HepG2 (cell line): ENCODE measurements at regions not wholly inside any gene's neighbourhood (a gene's known extent, or its start where the extent isn't known, plus 50 kb on each side); places are given as distances from the start of the nearest gene placed in this dataset.
A peak's percentile ranks its signal among the peaks of the same experiment; 100 is the strongest.

Experiments used
- GATAD2A ChIP-seq: IDR thresholded peaks from 2 replicates; pipeline ENCODE4 v1.6.1; 2016
- MED1 ChIP-seq: sonication (generic); formaldehyde crosslinking; IDR thresholded peaks from 2 replicates; pipeline ENCODE4 v1.4.0; 2020; ENCODE audit warnings: missing genetic modification reagents
- NFIB ChIP-seq: sonication (generic); formaldehyde crosslinking; IDR thresholded peaks from 2 replicates; pipeline ENCODE4 v1.9.0; 2021; ENCODE audit warnings: missing genetic modification reagents, mild to moderate bottlenecking, borderline replicate concordance
- RXRB ChIP-seq: IDR thresholded peaks from 2 replicates; pipeline ENCODE4 v1.6.1; 2016; ENCODE audit warnings: borderline replicate concordance, missing genetic modification reagents, missing compliant biosample characterization
- SOX13 ChIP-seq, 3 experiments: fragments of 450-650 bp in 1 of 3; sonication (generic) in 1 of 3; formaldehyde crosslinking in 1 of 3; IDR thresholded peaks in 2 of 3; conservative IDR thresholded peaks in 1 of 3; 2 replicates each; pipeline versions ENCODE4 v1.5.0 to v1.6.1; 2016 to 2020; ENCODE audit warnings: antibody characterized with exemption in 1 of 3, mild to moderate bottlenecking in 1 of 3, missing compliant biosample characterization in 1 of 3, missing genetic modification reagents in 1 of 3, moderate library complexity in 1 of 3
- SOX6 ChIP-seq, 2 experiments: fragments of 450-650 bp in 1 of 2; sonication (generic) in 1 of 2; formaldehyde crosslinking in 1 of 2; IDR thresholded peaks; 2 replicates each; pipeline versions ENCODE4 v1.4.0 to v1.6.1; 2017 to 2020; ENCODE audit warnings: antibody characterized with exemption in 1 of 2, mild to moderate bottlenecking in 1 of 2, missing genetic modification reagents in 1 of 2
- SRSF9 ChIP-seq: fragments of 200-400 bp; formaldehyde crosslinking; IDR thresholded peaks from 2 replicates; pipeline ENCODE4 v1.6.1; 2018; ENCODE audit warnings: borderline replicate concordance, mild to moderate bottlenecking, low read depth, low read length; ENCODE audit not compliant: insufficient read depth, poor library complexity, severe bottlenecking
- STAT5B ChIP-seq: sonication (generic); formaldehyde crosslinking; IDR thresholded peaks from 2 replicates; pipeline ENCODE4 v1.4.0; 2020; ENCODE audit warnings: missing genetic modification reagents
- ZNF7 ChIP-seq: IDR thresholded peaks from 2 replicates; pipeline ENCODE4 v1.6.1; 2016; ENCODE audit warnings: missing biosample characterization, missing genetic modification reagents
- TF ChIP-seq, protein P1 (sequence below): sonication (generic); formaldehyde crosslinking; IDR thresholded peaks from 2 replicates; pipeline ENCODE4 v1.4.0; 2020; ENCODE audit warnings: missing genetic modification reagents, mild to moderate bottlenecking, borderline replicate concordance
- TF ChIP-seq, protein P2 (sequence below): sonication (generic); formaldehyde crosslinking; IDR thresholded peaks from 2 replicates; pipeline ENCODE4 v1.8.1; 2023; ENCODE audit warnings: mild to moderate bottlenecking, moderate library complexity, missing genetic modification reagents
- TF ChIP-seq, protein P3 (sequence below): sonication (generic); formaldehyde crosslinking; IDR thresholded peaks from 2 replicates; pipeline ENCODE4 v1.4.0; 2020; ENCODE audit warnings: missing genetic modification reagents, borderline replicate concordance
- TF ChIP-seq, protein P4 (sequence below): sonication (generic); formaldehyde crosslinking; IDR thresholded peaks from 2 replicates; pipeline ENCODE4 v1.5.0; 2020; ENCODE audit warnings: mild to moderate bottlenecking, missing genetic modification reagents, moderate library complexity
- TF ChIP-seq, protein P5 (sequence below): IDR thresholded peaks from 2 replicates; pipeline ENCODE4 v1.4.0; 2020; ENCODE audit warnings: mild to moderate bottlenecking, missing genetic modification reagents

DNA sequence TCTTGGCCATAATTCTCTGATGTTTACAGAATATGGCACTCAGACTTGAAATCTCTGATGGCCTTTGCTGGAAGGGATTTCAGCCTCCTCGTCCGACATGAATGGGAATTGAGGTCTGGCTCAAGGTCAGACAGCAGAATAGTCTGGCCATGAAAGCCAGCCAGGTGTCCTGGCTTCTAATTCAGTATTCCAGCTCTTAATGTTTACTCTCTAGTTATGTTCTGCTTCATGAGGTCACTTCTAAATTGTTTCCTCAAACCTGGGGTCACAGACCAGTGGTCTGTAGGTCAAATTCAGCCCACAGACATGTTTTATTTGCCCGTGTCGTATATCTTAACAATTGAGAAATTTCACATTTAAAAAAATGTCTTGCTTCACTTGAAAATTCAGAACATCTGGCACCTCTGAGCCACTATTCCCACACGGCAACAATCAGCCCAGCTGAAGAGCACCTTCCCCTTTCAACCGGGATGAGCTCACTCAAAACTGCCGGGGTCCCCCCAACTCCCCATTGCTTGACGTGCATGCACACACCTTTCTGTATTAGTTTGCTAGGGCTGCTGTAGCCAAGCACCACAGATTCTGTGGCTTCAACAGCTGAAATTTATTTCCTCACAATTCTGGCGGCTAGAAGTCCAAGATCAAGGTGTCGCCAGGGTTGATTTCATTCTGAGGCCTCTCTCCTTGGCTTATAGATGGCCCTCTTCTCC lies 243.5 kb downstream of the ENC1 start (continued):
- TF ChIP-seq, protein P1, sequence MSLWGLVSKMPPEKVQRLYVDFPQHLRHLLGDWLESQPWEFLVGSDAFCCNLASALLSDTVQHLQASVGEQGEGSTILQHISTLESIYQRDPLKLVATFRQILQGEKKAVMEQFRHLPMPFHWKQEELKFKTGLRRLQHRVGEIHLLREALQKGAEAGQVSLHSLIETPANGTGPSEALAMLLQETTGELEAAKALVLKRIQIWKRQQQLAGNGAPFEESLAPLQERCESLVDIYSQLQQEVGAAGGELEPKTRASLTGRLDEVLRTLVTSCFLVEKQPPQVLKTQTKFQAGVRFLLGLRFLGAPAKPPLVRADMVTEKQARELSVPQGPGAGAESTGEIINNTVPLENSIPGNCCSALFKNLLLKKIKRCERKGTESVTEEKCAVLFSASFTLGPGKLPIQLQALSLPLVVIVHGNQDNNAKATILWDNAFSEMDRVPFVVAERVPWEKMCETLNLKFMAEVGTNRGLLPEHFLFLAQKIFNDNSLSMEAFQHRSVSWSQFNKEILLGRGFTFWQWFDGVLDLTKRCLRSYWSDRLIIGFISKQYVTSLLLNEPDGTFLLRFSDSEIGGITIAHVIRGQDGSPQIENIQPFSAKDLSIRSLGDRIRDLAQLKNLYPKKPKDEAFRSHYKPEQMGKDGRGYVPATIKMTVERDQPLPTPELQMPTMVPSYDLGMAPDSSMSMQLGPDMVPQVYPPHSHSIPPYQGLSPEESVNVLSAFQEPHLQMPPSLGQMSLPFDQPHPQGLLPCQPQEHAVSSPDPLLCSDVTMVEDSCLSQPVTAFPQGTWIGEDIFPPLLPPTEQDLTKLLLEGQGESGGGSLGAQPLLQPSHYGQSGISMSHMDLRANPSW (CRISPR knock-in tag): no peak
- TF ChIP-seq STAT5B (no peak), SOX13 (IDR thresholded peaks at IDR 0.05) (no peak), SOX13 (CRISPR knock-in tag; conservative IDR thresholded peaks at IDR 0.05 in 1 of 2, IDR thresholded peaks at IDR 0.05 in 1 of 2) (peak in 1 of 2 experiments; percentile 52; a peak in 1 of 4 replicates), GATAD2A (CRISPR knock-in tag) (peak; percentile 41; the same call in 1 of the 2 replicates), SRSF9 (no peak), ZNF7 (CRISPR knock-in tag) (no peak), NFIB (no peak), RXRB (CRISPR knock-in tag) (peak; percentile 51; the same call in 1 of the 2 replicates), MED1 (CRISPR knock-in tag) (peak; percentile 21; the same call in 1 of the 2 replicates), SOX6 (IDR thresholded peaks at IDR 0.05) (no peak), SOX6 (CRISPR knock-in tag; IDR thresholded peaks at IDR 0.05) (peak; percentile 16; the same call in 1 of the 2 replicates)
- TF ChIP-seq, protein P2, sequence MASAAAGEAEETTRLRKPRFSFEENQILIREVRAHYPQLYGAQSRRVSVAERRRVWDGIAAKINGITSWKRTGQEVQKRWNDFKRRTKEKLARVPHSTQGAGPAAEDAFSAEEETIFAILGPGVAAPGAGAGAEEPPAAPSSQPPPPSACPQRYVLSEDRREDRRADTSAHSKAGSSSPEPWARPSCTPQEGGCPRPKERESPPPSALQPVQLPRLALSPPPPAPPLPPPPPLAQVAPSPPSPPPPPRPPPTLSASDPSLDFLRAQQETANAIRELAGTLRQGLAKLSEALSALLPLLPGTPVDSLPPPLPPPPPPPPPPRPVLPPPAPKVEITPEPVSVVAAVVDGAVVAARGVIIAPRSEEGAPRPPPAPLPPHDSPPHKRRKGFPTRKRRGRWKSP (CRISPR knock-in tag): no peak
- TF ChIP-seq, protein P3, sequence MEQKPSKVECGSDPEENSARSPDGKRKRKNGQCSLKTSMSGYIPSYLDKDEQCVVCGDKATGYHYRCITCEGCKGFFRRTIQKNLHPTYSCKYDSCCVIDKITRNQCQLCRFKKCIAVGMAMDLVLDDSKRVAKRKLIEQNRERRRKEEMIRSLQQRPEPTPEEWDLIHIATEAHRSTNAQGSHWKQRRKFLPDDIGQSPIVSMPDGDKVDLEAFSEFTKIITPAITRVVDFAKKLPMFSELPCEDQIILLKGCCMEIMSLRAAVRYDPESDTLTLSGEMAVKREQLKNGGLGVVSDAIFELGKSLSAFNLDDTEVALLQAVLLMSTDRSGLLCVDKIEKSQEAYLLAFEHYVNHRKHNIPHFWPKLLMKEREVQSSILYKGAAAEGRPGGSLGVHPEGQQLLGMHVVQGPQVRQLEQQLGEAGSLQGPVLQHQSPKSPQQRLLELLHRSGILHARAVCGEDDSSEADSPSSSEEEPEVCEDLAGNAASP: peak; percentile 35; the same call in 1 of the 2 replicates
- TF ChIP-seq, protein P4, sequence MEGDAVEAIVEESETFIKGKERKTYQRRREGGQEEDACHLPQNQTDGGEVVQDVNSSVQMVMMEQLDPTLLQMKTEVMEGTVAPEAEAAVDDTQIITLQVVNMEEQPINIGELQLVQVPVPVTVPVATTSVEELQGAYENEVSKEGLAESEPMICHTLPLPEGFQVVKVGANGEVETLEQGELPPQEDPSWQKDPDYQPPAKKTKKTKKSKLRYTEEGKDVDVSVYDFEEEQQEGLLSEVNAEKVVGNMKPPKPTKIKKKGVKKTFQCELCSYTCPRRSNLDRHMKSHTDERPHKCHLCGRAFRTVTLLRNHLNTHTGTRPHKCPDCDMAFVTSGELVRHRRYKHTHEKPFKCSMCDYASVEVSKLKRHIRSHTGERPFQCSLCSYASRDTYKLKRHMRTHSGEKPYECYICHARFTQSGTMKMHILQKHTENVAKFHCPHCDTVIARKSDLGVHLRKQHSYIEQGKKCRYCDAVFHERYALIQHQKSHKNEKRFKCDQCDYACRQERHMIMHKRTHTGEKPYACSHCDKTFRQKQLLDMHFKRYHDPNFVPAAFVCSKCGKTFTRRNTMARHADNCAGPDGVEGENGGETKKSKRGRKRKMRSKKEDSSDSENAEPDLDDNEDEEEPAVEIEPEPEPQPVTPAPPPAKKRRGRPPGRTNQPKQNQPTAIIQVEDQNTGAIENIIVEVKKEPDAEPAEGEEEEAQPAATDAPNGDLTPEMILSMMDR (CRISPR knock-in tag): no peak
- TF ChIP-seq, protein P5, sequence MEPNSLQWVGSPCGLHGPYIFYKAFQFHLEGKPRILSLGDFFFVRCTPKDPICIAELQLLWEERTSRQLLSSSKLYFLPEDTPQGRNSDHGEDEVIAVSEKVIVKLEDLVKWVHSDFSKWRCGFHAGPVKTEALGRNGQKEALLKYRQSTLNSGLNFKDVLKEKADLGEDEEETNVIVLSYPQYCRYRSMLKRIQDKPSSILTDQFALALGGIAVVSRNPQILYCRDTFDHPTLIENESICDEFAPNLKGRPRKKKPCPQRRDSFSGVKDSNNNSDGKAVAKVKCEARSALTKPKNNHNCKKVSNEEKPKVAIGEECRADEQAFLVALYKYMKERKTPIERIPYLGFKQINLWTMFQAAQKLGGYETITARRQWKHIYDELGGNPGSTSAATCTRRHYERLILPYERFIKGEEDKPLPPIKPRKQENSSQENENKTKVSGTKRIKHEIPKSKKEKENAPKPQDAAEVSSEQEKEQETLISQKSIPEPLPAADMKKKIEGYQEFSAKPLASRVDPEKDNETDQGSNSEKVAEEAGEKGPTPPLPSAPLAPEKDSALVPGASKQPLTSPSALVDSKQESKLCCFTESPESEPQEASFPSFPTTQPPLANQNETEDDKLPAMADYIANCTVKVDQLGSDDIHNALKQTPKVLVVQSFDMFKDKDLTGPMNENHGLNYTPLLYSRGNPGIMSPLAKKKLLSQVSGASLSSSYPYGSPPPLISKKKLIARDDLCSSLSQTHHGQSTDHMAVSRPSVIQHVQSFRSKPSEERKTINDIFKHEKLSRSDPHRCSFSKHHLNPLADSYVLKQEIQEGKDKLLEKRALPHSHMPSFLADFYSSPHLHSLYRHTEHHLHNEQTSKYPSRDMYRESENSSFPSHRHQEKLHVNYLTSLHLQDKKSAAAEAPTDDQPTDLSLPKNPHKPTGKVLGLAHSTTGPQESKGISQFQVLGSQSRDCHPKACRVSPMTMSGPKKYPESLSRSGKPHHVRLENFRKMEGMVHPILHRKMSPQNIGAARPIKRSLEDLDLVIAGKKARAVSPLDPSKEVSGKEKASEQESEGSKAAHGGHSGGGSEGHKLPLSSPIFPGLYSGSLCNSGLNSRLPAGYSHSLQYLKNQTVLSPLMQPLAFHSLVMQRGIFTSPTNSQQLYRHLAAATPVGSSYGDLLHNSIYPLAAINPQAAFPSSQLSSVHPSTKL (CRISPR knock-in tag): peak; percentile 50
